Panc1 (cell line): ENCODE measurements at regions not wholly inside any gene's neighbourhood (a gene's known extent, or its start where the extent isn't known, plus 50 kb on each side); places are given as distances from the start of the nearest gene placed in this dataset.

Source experiments
- POLR2AphosphoS5 ChIP-seq: IDR thresholded peaks from 2 replicates; pipeline ENCODE4 v1.6.1; 2012; ENCODE audit warnings: mild to moderate bottlenecking, low read depth, low read length, moderate library complexity
- TCF7L2 ChIP-seq: IDR thresholded peaks from 2 replicates; pipeline ENCODE4 v1.6.1; 2011; ENCODE audit warnings: mild to moderate bottlenecking, low read depth, low read length, inconsistent platforms
- TF ChIP-seq, protein P1 (sequence below): fragments of 450-650 bp; IDR thresholded peaks from 2 replicates; pipeline ENCODE4 v1.5.1; 2017; ENCODE audit warnings: mild to moderate bottlenecking
- TF ChIP-seq, protein P2 (sequence below), 2 experiments: IDR thresholded peaks; 2 replicates each; pipeline ENCODE4 v1.6.1; 2011 to 2012; ENCODE audit warnings: low read depth in 2 of 2, control low read depth in 1 of 2, low read length in 1 of 2, mild to moderate bottlenecking in 1 of 2, moderate library complexity in 1 of 2; ENCODE audit not compliant: insufficient read depth in 1 of 2

- TF ChIP-seq, protein P1, sequence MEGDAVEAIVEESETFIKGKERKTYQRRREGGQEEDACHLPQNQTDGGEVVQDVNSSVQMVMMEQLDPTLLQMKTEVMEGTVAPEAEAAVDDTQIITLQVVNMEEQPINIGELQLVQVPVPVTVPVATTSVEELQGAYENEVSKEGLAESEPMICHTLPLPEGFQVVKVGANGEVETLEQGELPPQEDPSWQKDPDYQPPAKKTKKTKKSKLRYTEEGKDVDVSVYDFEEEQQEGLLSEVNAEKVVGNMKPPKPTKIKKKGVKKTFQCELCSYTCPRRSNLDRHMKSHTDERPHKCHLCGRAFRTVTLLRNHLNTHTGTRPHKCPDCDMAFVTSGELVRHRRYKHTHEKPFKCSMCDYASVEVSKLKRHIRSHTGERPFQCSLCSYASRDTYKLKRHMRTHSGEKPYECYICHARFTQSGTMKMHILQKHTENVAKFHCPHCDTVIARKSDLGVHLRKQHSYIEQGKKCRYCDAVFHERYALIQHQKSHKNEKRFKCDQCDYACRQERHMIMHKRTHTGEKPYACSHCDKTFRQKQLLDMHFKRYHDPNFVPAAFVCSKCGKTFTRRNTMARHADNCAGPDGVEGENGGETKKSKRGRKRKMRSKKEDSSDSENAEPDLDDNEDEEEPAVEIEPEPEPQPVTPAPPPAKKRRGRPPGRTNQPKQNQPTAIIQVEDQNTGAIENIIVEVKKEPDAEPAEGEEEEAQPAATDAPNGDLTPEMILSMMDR: no peak
- TF ChIP-seq POLR2AphosphoS5 (no peak), TCF7L2 (no peak)
- TF ChIP-seq, protein P2, sequence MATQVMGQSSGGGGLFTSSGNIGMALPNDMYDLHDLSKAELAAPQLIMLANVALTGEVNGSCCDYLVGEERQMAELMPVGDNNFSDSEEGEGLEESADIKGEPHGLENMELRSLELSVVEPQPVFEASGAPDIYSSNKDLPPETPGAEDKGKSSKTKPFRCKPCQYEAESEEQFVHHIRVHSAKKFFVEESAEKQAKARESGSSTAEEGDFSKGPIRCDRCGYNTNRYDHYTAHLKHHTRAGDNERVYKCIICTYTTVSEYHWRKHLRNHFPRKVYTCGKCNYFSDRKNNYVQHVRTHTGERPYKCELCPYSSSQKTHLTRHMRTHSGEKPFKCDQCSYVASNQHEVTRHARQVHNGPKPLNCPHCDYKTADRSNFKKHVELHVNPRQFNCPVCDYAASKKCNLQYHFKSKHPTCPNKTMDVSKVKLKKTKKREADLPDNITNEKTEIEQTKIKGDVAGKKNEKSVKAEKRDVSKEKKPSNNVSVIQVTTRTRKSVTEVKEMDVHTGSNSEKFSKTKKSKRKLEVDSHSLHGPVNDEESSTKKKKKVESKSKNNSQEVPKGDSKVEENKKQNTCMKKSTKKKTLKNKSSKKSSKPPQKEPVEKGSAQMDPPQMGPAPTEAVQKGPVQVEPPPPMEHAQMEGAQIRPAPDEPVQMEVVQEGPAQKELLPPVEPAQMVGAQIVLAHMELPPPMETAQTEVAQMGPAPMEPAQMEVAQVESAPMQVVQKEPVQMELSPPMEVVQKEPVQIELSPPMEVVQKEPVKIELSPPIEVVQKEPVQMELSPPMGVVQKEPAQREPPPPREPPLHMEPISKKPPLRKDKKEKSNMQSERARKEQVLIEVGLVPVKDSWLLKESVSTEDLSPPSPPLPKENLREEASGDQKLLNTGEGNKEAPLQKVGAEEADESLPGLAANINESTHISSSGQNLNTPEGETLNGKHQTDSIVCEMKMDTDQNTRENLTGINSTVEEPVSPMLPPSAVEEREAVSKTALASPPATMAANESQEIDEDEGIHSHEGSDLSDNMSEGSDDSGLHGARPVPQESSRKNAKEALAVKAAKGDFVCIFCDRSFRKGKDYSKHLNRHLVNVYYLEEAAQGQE (IDR thresholded peaks at IDR 0.05; ENCODE audit: insufficient read depth in 1 of 2, low read depth in 2 of 2, low read length in 1 of 2): no peak
These were observed 428.1 kb upstream of the NOX3 start for GRCh38 chr6:155883741-155884140.
